Effector memory CD4-positive, alpha-beta T cell (primary cell): ENCODE measurements at regions not wholly inside any gene's neighbourhood (a gene's known extent, or its start where the extent isn't known, plus 50 kb on each side); places are given as distances from the start of the nearest gene placed in this dataset.

Source experiments
- DNase-seq, 3 donors: peaks; one replicate each; pipeline ENCODE4 v3.0.0-alpha.2; 2020
- H3K27ac ChIP-seq: 2 replicates; pipeline ENCODE4 v1.7.0; 2013; ENCODE audit warnings: mild to moderate bottlenecking, low read length, moderate library complexity; ENCODE audit not compliant: insufficient read depth, poor library complexity, severe bottlenecking
- H3K27me3 ChIP-seq: replicated peaks from 2 replicates; pipeline ENCODE4 v1.7.0; 2013; ENCODE audit warnings: mild to moderate bottlenecking, low read length; ENCODE audit not compliant: insufficient read depth, control insufficient read depth, poor library complexity, severe bottlenecking
- H3K36me3 ChIP-seq: 2 replicates; pipeline ENCODE4 v1.7.0; 2013; ENCODE audit warnings: mild to moderate bottlenecking, low read length, moderate library complexity; ENCODE audit not compliant: control insufficient read depth, insufficient read depth
- H3K4me1 ChIP-seq: 2 replicates; pipeline ENCODE4 v1.7.0; 2013; ENCODE audit warnings: low read length, mild to moderate bottlenecking; ENCODE audit not compliant: control insufficient read depth, insufficient read depth, poor library complexity, severe bottlenecking
- H3K4me3 ChIP-seq: 2 replicates; pipeline ENCODE4 v1.7.0; 2013; ENCODE audit warnings: low read length, low read depth, mild to moderate bottlenecking; ENCODE audit not compliant: insufficient read depth, poor library complexity, severe bottlenecking
- H3K9me3 ChIP-seq: 2 replicates; pipeline ENCODE4 v1.7.0; 2013; ENCODE audit warnings: mild to moderate bottlenecking, low read length, moderate library complexity; ENCODE audit not compliant: control insufficient read depth

- Histone ChIP-seq H3K27me3 (no peaks in the 10 kb centered on the region), H3K4me1 (no peaks in the 10 kb centered on the region), H3K4me3 (no peak overlapping the region), H3K27ac (no peak overlapping the region), H3K9me3 (no peaks in the 10 kb centered on the region), H3K36me3 (no peaks in the 10 kb centered on the region)
- no peak for DNase-seq
These were observed 394.4 kb upstream of the NRSN1 start for GRCh38 chr6:23731609-23732008.

DNA sequence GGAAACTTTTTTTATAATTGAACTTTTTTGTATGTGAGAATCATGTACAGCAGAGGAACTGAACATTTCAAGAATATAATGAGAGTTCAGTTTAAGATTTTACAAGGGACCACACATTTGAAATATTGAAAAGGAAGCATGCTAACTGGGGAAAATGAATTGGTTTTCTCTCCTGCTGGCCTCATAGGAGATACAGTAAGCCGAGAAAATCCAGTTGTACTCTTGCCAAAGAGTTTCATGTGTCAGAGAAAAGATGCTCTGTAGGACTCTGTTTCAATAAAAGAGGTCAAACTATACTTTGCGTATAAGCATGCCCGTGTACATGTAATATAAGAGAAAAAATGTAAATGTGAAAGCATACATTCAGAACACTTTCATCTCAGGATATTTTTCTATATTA is 393.5 kb upstream of the NRSN1 start:
- Histone ChIP-seq H3K27ac (no peak overlapping the region), H3K4me3 (no peak overlapping the region), H3K4me1 (no peaks in the 10 kb centered on the region), H3K9me3 (no peaks in the 10 kb centered on the region), H3K27me3 (no peaks in the 10 kb centered on the region), H3K36me3 (no peaks in the 10 kb centered on the region)
- no peak for DNase-seq

DNA sequence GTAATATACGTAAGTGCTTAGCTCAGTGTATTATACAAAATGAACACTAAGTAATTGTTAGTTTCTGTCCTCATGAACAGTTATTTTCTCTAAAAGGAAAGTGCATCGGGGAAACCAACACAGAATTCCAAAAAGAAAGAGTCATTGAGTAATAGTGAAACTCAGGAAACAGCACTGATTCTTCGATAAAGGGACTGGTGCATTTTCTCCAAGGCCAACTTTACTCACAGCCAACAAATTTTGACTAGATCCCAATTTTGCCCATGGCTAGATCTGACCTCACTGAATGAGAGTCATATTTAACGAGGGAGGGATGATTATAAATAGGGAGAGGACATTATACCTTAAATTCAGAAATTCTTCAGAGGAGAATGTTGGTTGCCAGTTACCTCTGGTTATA is 390.9 kb upstream of the NRSN1 start:
- H3K27ac ChIP-seq, result no peak overlapping the region
- H3K27me3 ChIP-seq, result no peaks in the 10 kb centered on the region
- H3K36me3 ChIP-seq, result no peaks in the 10 kb centered on the region
- H3K4me1 ChIP-seq, result no peaks in the 10 kb centered on the region
- no peak for DNase-seq
- no peaks in the 10 kb centered on the region for H3K9me3 ChIP-seq
- H3K4me3 ChIP-seq, result no peak overlapping the region

- Histone ChIP-seq H3K9me3 (no peaks in the 10 kb centered on the region), H3K4me1 (no peaks in the 10 kb centered on the region), H3K27ac (no peak overlapping the region), H3K27me3 (no peaks in the 10 kb centered on the region), H3K4me3 (no peak overlapping the region), H3K36me3 (no peaks in the 10 kb centered on the region)
- no peak for DNase-seq
These were observed 389.4 kb upstream of the NRSN1 start for GRCh38 chr6:23736577-23736976.

GRCh38 chr6:23747239-23747638 is 378.8 kb upstream of the NRSN1 start:
- H3K4me3 ChIP-seq, result no peak overlapping the region
- H3K36me3 ChIP-seq, result no peaks in the 10 kb centered on the region
- H3K27ac ChIP-seq, result no peak overlapping the region
- no peaks in the 10 kb centered on the region for H3K27me3 ChIP-seq
- no peaks in the 10 kb centered on the region for H3K9me3 ChIP-seq
- H3K4me1 ChIP-seq, result no peaks in the 10 kb centered on the region
- DNase-seq, result no peak

- no peaks in the 10 kb centered on the region for H3K27me3 ChIP-seq
- no peak for DNase-seq
- H3K27ac ChIP-seq, result no peak overlapping the region
- H3K4me3 ChIP-seq, result no peak overlapping the region
- H3K36me3 ChIP-seq, result no peaks in the 10 kb centered on the region
- no peaks in the 10 kb centered on the region for H3K4me1 ChIP-seq
- no peaks in the 10 kb centered on the region for H3K9me3 ChIP-seq
These were observed 373.6 kb upstream of the NRSN1 start for GRCh38 chr6:23752414-23752813.

GRCh38 chr6:23754197-23754596 is 371.8 kb upstream of the NRSN1 start:
- Histone ChIP-seq H3K9me3 (no peaks in the 10 kb centered on the region), H3K4me1 (no peaks in the 10 kb centered on the region), H3K27me3 (no peaks in the 10 kb centered on the region), H3K27ac (no peak overlapping the region), H3K36me3 (no peaks in the 10 kb centered on the region), H3K4me3 (no peak overlapping the region)
- DNase-seq, result no peak

DNA sequence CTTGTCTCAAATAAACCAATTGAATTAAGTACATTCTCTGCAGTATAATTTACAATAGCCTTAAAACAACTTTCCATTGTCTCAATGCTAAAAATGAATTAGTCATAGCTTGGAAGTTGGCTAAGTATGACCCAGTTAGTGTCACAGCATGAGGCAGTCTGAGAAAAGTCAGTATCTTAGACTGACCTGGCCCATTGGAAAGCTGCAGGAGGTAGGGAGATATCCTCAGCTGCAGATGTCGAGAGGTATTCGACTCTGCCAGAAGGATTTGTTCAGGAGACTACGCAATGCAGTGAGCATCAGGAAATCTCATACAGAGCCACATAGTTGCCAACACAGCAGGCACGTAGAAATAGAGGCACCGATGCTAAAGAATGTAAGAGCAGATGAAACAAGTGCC is 350.9 kb upstream of the NRSN1 start:
- no peaks in the 10 kb centered on the region for H3K4me1 ChIP-seq
- no peak overlapping the region for H3K4me3 ChIP-seq
- no peak for DNase-seq
- H3K36me3 ChIP-seq, result no peaks in the 10 kb centered on the region
- no peaks in the 10 kb centered on the region for H3K9me3 ChIP-seq
- no peaks in the 10 kb centered on the region for H3K27me3 ChIP-seq
- no peak overlapping the region for H3K27ac ChIP-seq

DNA sequence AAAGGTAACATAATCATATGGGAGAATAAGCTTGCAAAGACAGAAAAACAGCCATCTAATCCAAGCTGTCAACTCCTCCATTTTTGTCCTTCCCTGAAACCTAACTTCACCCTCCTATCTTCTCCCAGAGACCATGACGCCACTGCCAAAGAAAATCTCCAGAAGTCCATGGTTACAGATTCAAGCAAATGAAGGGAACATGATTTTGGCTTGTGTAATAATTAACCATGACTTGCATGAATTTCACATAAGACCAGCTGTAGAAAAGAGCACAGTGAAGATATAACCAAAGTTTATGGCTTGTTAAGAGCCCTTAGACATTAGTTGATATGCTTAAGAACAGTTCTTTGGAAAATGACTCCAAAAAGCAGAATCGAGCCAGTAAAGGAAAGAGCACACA is 342.1 kb upstream of the NRSN1 start:
- Histone ChIP-seq H3K27ac (no peak overlapping the region), H3K9me3 (no peaks in the 10 kb centered on the region), H3K4me3 (no peak overlapping the region), H3K4me1 (no peaks in the 10 kb centered on the region), H3K36me3 (no peaks in the 10 kb centered on the region), H3K27me3 (no peaks in the 10 kb centered on the region)
- no peak for DNase-seq

DNA sequence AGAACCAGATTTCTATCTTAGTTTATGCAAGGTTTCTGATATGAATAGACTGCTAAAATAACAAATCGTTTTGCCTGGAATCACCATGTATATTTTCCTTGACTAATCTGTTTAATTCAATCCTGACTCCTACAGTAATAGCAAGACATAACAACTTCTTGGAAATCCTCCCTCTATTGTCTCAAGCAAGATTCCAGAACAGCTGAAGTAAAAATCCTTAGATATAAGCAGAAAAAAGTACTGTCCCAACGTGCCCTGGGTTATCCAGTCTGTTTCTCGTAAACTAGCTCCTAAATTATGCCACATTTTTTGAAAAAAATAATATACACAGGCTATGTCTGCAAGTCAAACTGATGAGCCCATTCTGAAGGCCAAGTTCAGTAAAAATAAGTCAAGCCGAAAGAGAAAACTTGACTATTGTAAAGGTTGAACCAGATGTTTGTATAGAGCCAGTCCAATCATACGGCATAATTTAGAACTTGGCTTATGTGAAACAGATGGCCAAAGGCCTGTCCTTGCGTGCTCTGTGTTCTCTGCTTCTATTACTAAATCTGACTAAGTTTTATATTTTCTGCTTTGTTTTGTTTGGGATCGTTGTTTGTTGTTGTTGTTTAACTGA is 341.6 kb upstream of the NRSN1 start:
- H3K9me3 ChIP-seq, result no peaks in the 10 kb centered on the region
- H3K4me3 ChIP-seq, result no peak overlapping the region
- H3K27ac ChIP-seq, result no peak overlapping the region
- no peaks in the 10 kb centered on the region for H3K36me3 ChIP-seq
- no peaks in the 10 kb centered on the region for H3K4me1 ChIP-seq
- no peaks in the 10 kb centered on the region for H3K27me3 ChIP-seq
- DNase-seq, result no peak

DNA sequence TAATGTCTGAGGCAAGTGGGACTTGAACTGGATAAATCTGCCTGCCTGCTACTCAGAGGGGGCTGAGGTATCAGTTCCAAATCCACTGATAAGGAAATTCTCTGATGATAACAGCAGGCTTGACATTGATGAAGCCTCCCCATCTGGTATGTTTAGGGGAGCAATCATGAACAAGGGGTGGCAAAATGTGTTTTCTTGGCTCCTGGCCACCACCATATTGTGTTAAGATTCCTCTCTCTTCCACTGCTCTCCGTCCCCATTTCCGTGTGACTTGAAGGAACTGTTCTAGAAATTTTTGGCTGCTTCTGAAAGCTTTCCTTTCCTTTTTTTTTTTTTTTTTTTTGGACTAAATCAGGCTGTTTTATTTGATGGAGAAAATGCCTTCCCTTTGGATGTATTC is 335.3 kb upstream of the NRSN1 start:
- Histone ChIP-seq H3K4me3 (no peak overlapping the region), H3K27me3 (no peaks in the 10 kb centered on the region), H3K27ac (no peak overlapping the region), H3K9me3 (no peaks in the 10 kb centered on the region), H3K4me1 (no peaks in the 10 kb centered on the region), H3K36me3 (no peaks in the 10 kb centered on the region)
- DNase-seq, result no peak
